AG04450 (cell line): ENCODE measurements at regions not wholly inside any gene's neighbourhood (a gene's known extent, or its start where the extent isn't known, plus 50 kb on each side); places are given as distances from the start of the nearest gene placed in this dataset.

Source experiments
- CTCF ChIA-PET: fragments of 300-600, 350-600 bp; formaldehyde crosslinking; extraction: SDS; loops from one replicate; lab custom pipeline; 2022; ENCODE audit warnings: antibody characterized with exemption, inconsistent platforms; lab: Charles Lee
- POLR2A ChIA-PET: fragments of 350-600 bp; formaldehyde crosslinking; extraction: SDS; loops from one replicate; lab custom pipeline; 2021; ENCODE audit warnings: antibody characterized with exemption, inconsistent platforms; lab: Yijun Ruan, JAX
- DNase-seq: peaks from one replicate; pipeline ENCODE4 v3.0.0-alpha.2; 2011; ENCODE audit warnings: low read depth, low spot score
- H3K27ac ChIP-seq: one replicate; pipeline ENCODE4 v1.5.1; 2012; ENCODE audit warnings: low read depth, low read length, control low read depth
- H3K27me3 ChIP-seq: one replicate; pipeline ENCODE4 v1.6.0; 2012; ENCODE audit warnings: low read length; ENCODE audit not compliant: control insufficient read depth, insufficient read depth
- H3K4me3 ChIP-seq: 2 replicates; pipeline ENCODE4 v1.5.1; 2011; ENCODE audit warnings: mild to moderate bottlenecking, low read depth, low read length, control low read depth
- H3K9me3 ChIP-seq: 2 replicates; pipeline ENCODE4 v1.5.1; 2012; ENCODE audit warnings: low read length; ENCODE audit not compliant: control insufficient read depth, insufficient read depth
- TF ChIP-seq, protein P1 (sequence below): IDR thresholded peaks from 2 replicates; pipeline ENCODE4 v1.5.1; 2011; ENCODE audit warnings: low read depth, low read length, control low read depth, inconsistent platforms

DNA sequence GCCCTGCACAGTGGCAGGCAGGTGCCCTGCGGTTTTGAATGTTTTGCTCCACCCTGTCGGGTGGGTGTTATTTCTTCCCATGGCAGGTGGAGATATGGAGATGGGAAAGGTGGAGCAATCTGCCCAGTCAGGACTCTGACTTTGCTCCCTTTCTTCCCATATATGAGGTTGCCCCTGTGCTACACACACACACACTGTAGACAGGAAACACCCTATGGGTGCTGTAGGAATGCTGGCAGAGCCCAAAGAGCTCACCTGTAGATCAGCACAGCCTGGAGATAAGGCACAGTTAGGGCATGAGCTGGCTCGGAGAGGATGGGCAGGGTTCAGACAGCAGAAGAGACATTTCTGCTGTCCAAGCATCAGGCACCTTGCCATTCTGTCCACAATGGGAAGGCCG lies 246.0 kb upstream of the AJAP1 start:
- Histone ChIP-seq H3K9me3 (peaks cover 56% of the 10 kb centered on the region), H3K27ac (no peak overlapping the region), H3K27me3 (no peaks in the 10 kb centered on the region), H3K4me3 (no peak overlapping the region)
- TF ChIP-seq, protein P1, sequence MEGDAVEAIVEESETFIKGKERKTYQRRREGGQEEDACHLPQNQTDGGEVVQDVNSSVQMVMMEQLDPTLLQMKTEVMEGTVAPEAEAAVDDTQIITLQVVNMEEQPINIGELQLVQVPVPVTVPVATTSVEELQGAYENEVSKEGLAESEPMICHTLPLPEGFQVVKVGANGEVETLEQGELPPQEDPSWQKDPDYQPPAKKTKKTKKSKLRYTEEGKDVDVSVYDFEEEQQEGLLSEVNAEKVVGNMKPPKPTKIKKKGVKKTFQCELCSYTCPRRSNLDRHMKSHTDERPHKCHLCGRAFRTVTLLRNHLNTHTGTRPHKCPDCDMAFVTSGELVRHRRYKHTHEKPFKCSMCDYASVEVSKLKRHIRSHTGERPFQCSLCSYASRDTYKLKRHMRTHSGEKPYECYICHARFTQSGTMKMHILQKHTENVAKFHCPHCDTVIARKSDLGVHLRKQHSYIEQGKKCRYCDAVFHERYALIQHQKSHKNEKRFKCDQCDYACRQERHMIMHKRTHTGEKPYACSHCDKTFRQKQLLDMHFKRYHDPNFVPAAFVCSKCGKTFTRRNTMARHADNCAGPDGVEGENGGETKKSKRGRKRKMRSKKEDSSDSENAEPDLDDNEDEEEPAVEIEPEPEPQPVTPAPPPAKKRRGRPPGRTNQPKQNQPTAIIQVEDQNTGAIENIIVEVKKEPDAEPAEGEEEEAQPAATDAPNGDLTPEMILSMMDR = no peak
- ChIA-PET CTCF (no interaction called here), POLR2A (no interaction called here)
- DNase-seq = no peak

DNA sequence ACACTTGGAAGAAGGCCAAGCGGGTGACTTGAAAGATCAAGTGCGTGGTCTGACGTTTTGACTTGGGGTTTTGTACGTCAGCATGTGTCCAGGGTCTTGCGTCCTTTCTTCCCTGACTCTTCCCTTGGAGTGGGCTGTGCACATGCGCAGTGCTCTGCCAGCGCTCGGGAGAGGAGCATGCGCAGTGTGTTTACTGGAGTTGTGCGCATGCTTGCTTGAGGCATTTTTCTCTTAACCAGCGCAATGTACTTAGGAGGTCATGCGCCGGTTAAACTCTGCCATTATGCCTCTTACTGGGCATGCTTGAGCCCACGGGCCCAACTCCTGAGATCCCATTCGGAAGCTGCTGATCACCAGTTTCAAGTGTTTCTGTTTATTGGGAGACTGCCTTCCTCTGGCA lies 242.5 kb upstream of the AJAP1 start:
- Histone ChIP-seq H3K27me3 (no peaks in the 10 kb centered on the region), H3K9me3 (peaks cover 52% of the 10 kb centered on the region), H3K4me3 (no peak overlapping the region), H3K27ac (no peak overlapping the region)
- TF ChIP-seq, protein P1 = no peak
- CTCF ChIA-PET = no interaction called here
- no peak for DNase-seq
- POLR2A ChIA-PET = no interaction called here

DNA sequence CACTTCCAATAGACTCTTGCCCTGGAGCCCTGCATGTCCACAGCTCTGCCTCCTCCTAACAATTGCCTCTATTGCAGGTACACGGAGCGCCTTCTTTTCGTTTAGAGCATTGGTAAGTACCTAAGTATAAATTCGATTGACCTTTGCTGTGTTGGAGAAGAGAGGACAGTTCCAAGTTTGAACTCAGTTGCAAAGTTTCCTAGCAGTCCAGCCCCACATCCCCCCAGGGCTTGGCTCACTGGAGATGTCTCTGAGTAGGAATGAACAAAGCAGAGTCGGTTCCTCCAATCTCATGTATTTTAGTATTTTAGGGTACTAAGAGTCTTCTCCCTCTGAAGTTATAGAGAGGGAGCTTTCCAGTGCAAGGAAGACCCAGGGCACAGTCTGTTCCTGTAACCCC lies 238.9 kb upstream of the AJAP1 start:
- Histone ChIP-seq H3K9me3 (peaks cover 38% of the 10 kb centered on the region), H3K4me3 (no peak overlapping the region), H3K27me3 (no peaks in the 10 kb centered on the region), H3K27ac (no peak overlapping the region)
- TF ChIP-seq, protein P1 = no peak
- no peak for DNase-seq
- ChIA-PET POLR2A (no interaction called here), CTCF (no interaction called here)

DNA sequence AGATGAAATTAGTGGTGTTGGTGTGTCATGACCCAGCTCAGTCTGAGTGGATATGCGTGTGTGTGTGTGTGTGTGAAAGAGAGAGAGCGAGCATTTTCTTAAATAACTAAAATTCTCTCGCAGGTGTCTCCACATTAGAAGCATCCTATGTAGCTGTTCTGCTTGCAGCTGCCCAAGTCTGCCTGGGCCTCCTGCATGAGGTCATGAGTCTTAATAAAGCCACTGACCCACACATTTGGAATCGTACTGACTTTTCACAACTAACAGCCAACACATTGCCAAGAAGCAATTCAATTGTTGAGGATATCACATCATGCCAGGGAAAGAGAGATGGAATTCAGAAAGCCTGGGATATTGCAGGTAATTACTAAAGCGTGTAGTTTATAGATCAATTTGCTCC lies 238.2 kb upstream of the AJAP1 start:
- ChIA-PET POLR2A (no interaction called here), CTCF (no interaction called here)
- Histone ChIP-seq H3K9me3 (peaks cover 42% of the 10 kb centered on the region), H3K27me3 (no peaks in the 10 kb centered on the region), H3K27ac (no peak overlapping the region), H3K4me3 (no peak overlapping the region)
- DNase-seq = no peak
- TF ChIP-seq, protein P1 = no peak

DNA sequence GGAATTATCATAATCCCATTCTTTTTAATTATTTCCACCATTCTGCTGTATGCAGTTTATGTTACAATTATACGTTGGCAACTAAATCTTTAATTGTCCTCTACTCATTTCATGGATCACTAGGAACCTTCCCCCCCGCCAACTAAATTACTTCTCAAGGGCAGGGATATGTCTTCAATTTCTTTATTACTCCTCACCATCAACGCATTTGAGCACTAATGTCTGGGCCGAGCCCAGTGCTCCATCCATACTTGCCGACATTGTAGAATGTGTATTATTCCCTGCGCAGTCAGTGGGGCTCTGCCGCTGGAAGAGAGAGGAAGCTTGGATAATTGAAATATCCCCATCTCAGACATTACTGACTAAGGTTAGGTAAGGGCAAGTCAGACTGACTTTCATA lies 236.4 kb upstream of the AJAP1 start:
- TF ChIP-seq, protein P1 = no peak
- Histone ChIP-seq H3K4me3 (no peak overlapping the region), H3K27ac (no peak overlapping the region), H3K27me3 (no peaks in the 10 kb centered on the region), H3K9me3 (peaks cover 40% of the 10 kb centered on the region)
- DNase-seq = no peak
- ChIA-PET CTCF (no interaction called here), POLR2A (no interaction called here)
